GM19468 (cell line): ENCODE measurements at regions not wholly inside any gene's neighbourhood (a gene's known extent, or its start where the extent isn't known, plus 50 kb on each side); places are given as distances from the start of the nearest gene placed in this dataset.
"Not testable (repeated sequence)": the region's sequence is repeated elsewhere in the genome, so short reads cannot be mapped to it uniquely, and the experiment has no call there.

ENCODE experiments used
- ATAC-seq: cut with Tn5 transposase; IDR thresholded peaks from one replicate; pipeline ENCODE4 v1.9.1; 2021; ENCODE audit warnings: mild to moderate bottlenecking, moderate library complexity, moderate number of reproducible peaks; ENCODE audit not compliant: unreplicated experiment; ENCODE audit errors: extremely low read depth

GRCh38 chr2:234805836-234806235 lies 146.0 kb upstream of the SH3BP4 start:
- no peak for ATAC-seq

- no peak for ATAC-seq
Observed at GRCh38 chr2:234804704-234805103, 147.1 kb upstream of the SH3BP4 start.

GRCh38 chr2:234802845-234803171 lies 149.0 kb upstream of the SH3BP4 start:
- ATAC-seq, result no peak

GRCh38 chr2:234802071-234802844 lies 149.6 kb upstream of the SH3BP4 start:
- ATAC-seq, result no peak

- no peak for ATAC-seq
Observed at GRCh38 chr2:234797566-234798250, 154.1 kb upstream of the SH3BP4 start.

GRCh38 chr2:234796045-234796591 lies 155.7 kb upstream of the SH3BP4 start:
- ATAC-seq, result no peak

GRCh38 chr2:234795272-234795920 lies 156.4 kb upstream of the SH3BP4 start:
- ATAC-seq, result no peak

GRCh38 chr2:234794866-234795265 lies 157.0 kb upstream of the SH3BP4 start:
- ATAC-seq, result no peak

GRCh38 chr2:234793212-234793785 lies 158.5 kb upstream of the SH3BP4 start:
- no peak for ATAC-seq

GRCh38 chr2:234792621-234793022 lies 159.2 kb upstream of the SH3BP4 start:
- ATAC-seq, result no peak

- not testable (repeated sequence) for ATAC-seq
Observed at GRCh38 chr2:234792096-234792495, 159.7 kb upstream of the SH3BP4 start.

GRCh38 chr2:234790380-234790779 lies 161.4 kb upstream of the SH3BP4 start:
- no peak for ATAC-seq

GRCh38 chr2:234789556-234790325 lies 162.1 kb upstream of the SH3BP4 start:
- no peak for ATAC-seq

GRCh38 chr2:234788841-234789240 lies 163.0 kb upstream of the SH3BP4 start:
- ATAC-seq, result no peak

GRCh38 chr2:234788381-234788780 lies 163.4 kb upstream of the SH3BP4 start:
- ATAC-seq, result no peak

- no peak for ATAC-seq
Observed at GRCh38 chr2:234787114-234787513, 164.7 kb upstream of the SH3BP4 start.

- ATAC-seq, result no peak
Observed at GRCh38 chr2:234773764-234774409, 177.9 kb upstream of the SH3BP4 start.

GRCh38 chr2:234773129-234773528 lies 178.7 kb upstream of the SH3BP4 start:
- ATAC-seq, result no peak

GRCh38 chr2:234772733-234773060 lies 179.1 kb upstream of the SH3BP4 start:
- no peak for ATAC-seq
